ENCODE measurements at regions not wholly inside any gene's neighbourhood (a gene's known extent, or its start where the extent isn't known, plus 50 kb on each side); places are given as distances from the start of the nearest gene placed in this dataset.
A peak's percentile ranks its signal among the peaks of the same experiment; 100 is the strongest.

GRCh38 chr18:67380867-67381266 lies 135.7 kb downstream of the DSEL start:
- no peak for DNase-seq (ENCODE audit: low read depth)

GRCh38 chr18:67379981-67380380 lies 136.5 kb downstream of the DSEL start:
- DNase-seq (ENCODE audit: low read depth) = no peak

GRCh38 chr18:67376372-67376771 lies 140.1 kb downstream of the DSEL start:
- no peak for DNase-seq (ENCODE audit: low read depth)

GRCh38 chr18:67373636-67374035 lies 142.9 kb downstream of the DSEL start:
- DNase-seq (ENCODE audit: low read depth) = no peak

GRCh38 chr18:67367540-67367939 lies 149.0 kb downstream of the DSEL start:
- peak; percentile 11 for DNase-seq (ENCODE audit: low read depth)

- no peak for DNase-seq (ENCODE audit: low read depth)
Measured at GRCh38 chr18:67363694-67364093, 152.8 kb downstream of the DSEL start.

- no peak for DNase-seq (ENCODE audit: low read depth)
Measured at GRCh38 chr18:67362906-67363305, 153.6 kb downstream of the DSEL start.

GRCh38 chr18:67359873-67360838 lies 156.4 kb downstream of the DSEL start:
- peak; percentile 98 for DNase-seq (ENCODE audit: low read depth)

GRCh38 chr18:67358947-67359346 lies 157.6 kb downstream of the DSEL start:
- no peak for DNase-seq (ENCODE audit: low read depth)

- no peak for DNase-seq (ENCODE audit: low read depth)
Measured at GRCh38 chr18:67354692-67355091, 161.8 kb downstream of the DSEL start.

- no peak for DNase-seq (ENCODE audit: low read depth)
Measured at GRCh38 chr18:67354091-67354490, 162.4 kb downstream of the DSEL start.

GRCh38 chr18:67347438-67347837 lies 169.1 kb downstream of the DSEL start:
- no peak for DNase-seq (ENCODE audit: low read depth)

- no peak for DNase-seq (ENCODE audit: low read depth)
Measured at GRCh38 chr18:67342159-67342558, 174.4 kb downstream of the DSEL start.

GRCh38 chr18:67337696-67338095 lies 178.8 kb downstream of the DSEL start:
- DNase-seq (ENCODE audit: low read depth) = no peak

- no peak for DNase-seq (ENCODE audit: low read depth)
Measured at GRCh38 chr18:67331857-67332256, 184.7 kb downstream of the DSEL start.

- no peak for DNase-seq (ENCODE audit: low read depth)
Measured at GRCh38 chr18:67319109-67319508, 197.4 kb downstream of the DSEL start.

- peak; percentile 58 for DNase-seq (ENCODE audit: low read depth)
Measured at GRCh38 chr18:67318651-67319050, 197.9 kb downstream of the DSEL start.

- DNase-seq (ENCODE audit: low read depth) = peak; percentile 53
Measured at GRCh38 chr18:67310826-67311225, 205.7 kb downstream of the DSEL start.

GRCh38 chr18:67308819-67309218 lies 207.7 kb downstream of the DSEL start:
- no peak for DNase-seq (ENCODE audit: low read depth)

GRCh38 chr18:67305466-67305865 lies 211.1 kb downstream of the DSEL start:
- DNase-seq (ENCODE audit: low read depth) = no peak

- DNase-seq (ENCODE audit: low read depth) = peak; percentile 61
Measured at GRCh38 chr18:67302043-67302442, 214.5 kb downstream of the DSEL start.

- peak; percentile 25 for DNase-seq (ENCODE audit: low read depth)
Measured at GRCh38 chr18:67301592-67301991, 214.9 kb downstream of the DSEL start.

GRCh38 chr18:67300498-67300897 lies 216.0 kb downstream of the DSEL start:
- DNase-seq (ENCODE audit: low read depth) = no peak

GRCh38 chr18:67292814-67293213 lies 223.7 kb downstream of the DSEL start:
- no peak for DNase-seq (ENCODE audit: low read depth)
